ENCODE measurements at regions not wholly inside any gene's neighbourhood (a gene's known extent, or its start where the extent isn't known, plus 50 kb on each side); places are given as distances from the start of the nearest gene placed in this dataset.

GRCh38 chr14:42736408-42736807, 1129.7 kb downstream of the LRFN5 start:
- H3K27me3 ChIP-seq, result no peaks in the 10 kb centered on the region
- H3K9me3 ChIP-seq, result no peaks in the 10 kb centered on the region
- H3K27ac ChIP-seq, result no peak overlapping the region
- no peak overlapping the region for H3K4me3 ChIP-seq
- H3K36me3 ChIP-seq, result no peaks in the 10 kb centered on the region
- TF ChIP-seq POLR2AphosphoS5 (IDR thresholded peaks at IDR 0.05; ENCODE audit: insufficient read depth in 1 of 2, low read depth in 1 of 2), result no peak
- TF ChIP-seq, protein P1, sequence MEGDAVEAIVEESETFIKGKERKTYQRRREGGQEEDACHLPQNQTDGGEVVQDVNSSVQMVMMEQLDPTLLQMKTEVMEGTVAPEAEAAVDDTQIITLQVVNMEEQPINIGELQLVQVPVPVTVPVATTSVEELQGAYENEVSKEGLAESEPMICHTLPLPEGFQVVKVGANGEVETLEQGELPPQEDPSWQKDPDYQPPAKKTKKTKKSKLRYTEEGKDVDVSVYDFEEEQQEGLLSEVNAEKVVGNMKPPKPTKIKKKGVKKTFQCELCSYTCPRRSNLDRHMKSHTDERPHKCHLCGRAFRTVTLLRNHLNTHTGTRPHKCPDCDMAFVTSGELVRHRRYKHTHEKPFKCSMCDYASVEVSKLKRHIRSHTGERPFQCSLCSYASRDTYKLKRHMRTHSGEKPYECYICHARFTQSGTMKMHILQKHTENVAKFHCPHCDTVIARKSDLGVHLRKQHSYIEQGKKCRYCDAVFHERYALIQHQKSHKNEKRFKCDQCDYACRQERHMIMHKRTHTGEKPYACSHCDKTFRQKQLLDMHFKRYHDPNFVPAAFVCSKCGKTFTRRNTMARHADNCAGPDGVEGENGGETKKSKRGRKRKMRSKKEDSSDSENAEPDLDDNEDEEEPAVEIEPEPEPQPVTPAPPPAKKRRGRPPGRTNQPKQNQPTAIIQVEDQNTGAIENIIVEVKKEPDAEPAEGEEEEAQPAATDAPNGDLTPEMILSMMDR (IDR thresholded peaks at IDR 0.05), result no peak
- TF ChIP-seq POLR2A (IDR thresholded peaks at IDR 0.05), result no peak
- no peak for DNase-seq (ENCODE audit: extremely low spot score in 2 of 2)
- intact Hi-C loops (cut with DNase I), result no loop called here
- H3K4me1 ChIP-seq, result no peaks in the 10 kb centered on the region

GRCh38 chr14:42734041-42734440, 1127.4 kb downstream of the LRFN5 start:
- TF ChIP-seq POLR2AphosphoS5 (IDR thresholded peaks at IDR 0.05; ENCODE audit: insufficient read depth in 1 of 2, low read depth in 1 of 2) (no peak), POLR2A (IDR thresholded peaks at IDR 0.05) (no peak)
- TF ChIP-seq, protein P1 (IDR thresholded peaks at IDR 0.05), result no peak
- Histone ChIP-seq H3K27ac (no peak overlapping the region), H3K27me3 (no peaks in the 10 kb centered on the region), H3K4me1 (no peaks in the 10 kb centered on the region), H3K4me3 (no peak overlapping the region), H3K9me3 (no peaks in the 10 kb centered on the region), H3K36me3 (no peaks in the 10 kb centered on the region)
- intact Hi-C loops (cut with DNase I), result no loop called here
- no peak for DNase-seq (ENCODE audit: extremely low spot score in 2 of 2)

DNA sequence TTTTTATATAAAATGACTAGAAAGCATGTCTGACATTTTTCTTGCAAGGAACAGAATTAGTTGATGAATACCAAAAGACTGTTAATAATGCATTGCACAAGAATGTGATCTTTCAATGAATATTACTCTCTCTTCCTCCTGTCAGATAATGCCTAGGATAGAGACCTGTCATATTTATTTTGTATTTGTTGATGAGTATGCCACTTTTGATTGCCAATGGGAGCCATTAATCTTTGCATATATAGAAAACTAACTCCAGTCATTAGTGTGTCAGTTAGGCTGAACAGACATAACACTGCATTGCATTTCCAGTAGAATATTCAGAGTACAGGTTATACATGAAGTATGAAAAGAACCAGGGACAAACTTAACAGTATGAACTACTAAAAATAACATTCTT, 1125.3 kb downstream of the LRFN5 start:
- Histone ChIP-seq H3K36me3 (no peaks in the 10 kb centered on the region), H3K4me1 (no peaks in the 10 kb centered on the region), H3K27ac (no peak overlapping the region), H3K9me3 (no peaks in the 10 kb centered on the region), H3K27me3 (no peaks in the 10 kb centered on the region), H3K4me3 (no peak overlapping the region)
- DNase-seq (ENCODE audit: extremely low spot score in 2 of 2), result no peak
- TF ChIP-seq POLR2A (IDR thresholded peaks at IDR 0.05), result no peak
- TF ChIP-seq, protein P1 (IDR thresholded peaks at IDR 0.05), result no peak
- TF ChIP-seq POLR2AphosphoS5 (IDR thresholded peaks at IDR 0.05; ENCODE audit: insufficient read depth in 1 of 2, low read depth in 1 of 2), result no peak
- intact Hi-C loops (cut with DNase I), result no loop called here

DNA sequence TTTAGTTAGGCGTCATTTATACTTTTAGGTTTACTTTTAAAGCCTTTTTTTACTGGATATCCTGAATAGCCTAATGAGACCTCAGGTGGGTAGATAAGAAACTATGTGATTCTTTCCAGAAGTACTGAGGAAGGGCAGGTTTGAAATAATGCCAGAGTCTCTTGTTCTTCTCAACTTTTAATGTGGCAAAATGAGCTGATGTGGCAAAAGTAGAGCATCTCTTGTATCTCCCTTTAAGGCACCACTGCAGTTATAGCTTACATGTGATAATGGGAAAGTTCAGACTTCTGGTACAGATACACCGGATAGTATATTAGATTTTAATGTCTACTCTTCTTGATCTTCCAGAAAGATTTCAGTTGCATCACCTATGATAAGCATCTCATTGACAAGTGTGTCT, 1124.8 kb downstream of the LRFN5 start:
- no peak overlapping the region for H3K4me3 ChIP-seq
- H3K9me3 ChIP-seq, result no peaks in the 10 kb centered on the region
- H3K27me3 ChIP-seq, result no peaks in the 10 kb centered on the region
- H3K27ac ChIP-seq, result no peak overlapping the region
- intact Hi-C loops (cut with DNase I), result no loop called here
- H3K36me3 ChIP-seq, result no peaks in the 10 kb centered on the region
- no peaks in the 10 kb centered on the region for H3K4me1 ChIP-seq
- TF ChIP-seq POLR2A (IDR thresholded peaks at IDR 0.05), result no peak
- TF ChIP-seq, protein P1 (IDR thresholded peaks at IDR 0.05), result no peak
- TF ChIP-seq POLR2AphosphoS5 (IDR thresholded peaks at IDR 0.05; ENCODE audit: insufficient read depth in 1 of 2, low read depth in 1 of 2), result no peak
- DNase-seq (ENCODE audit: extremely low spot score in 2 of 2), result no peak

GRCh38 chr14:42729681-42730080, 1123.0 kb downstream of the LRFN5 start:
- H3K4me1 ChIP-seq, result no peaks in the 10 kb centered on the region
- TF ChIP-seq POLR2AphosphoS5 (IDR thresholded peaks at IDR 0.05; ENCODE audit: insufficient read depth in 1 of 2, low read depth in 1 of 2) (no peak), POLR2A (IDR thresholded peaks at IDR 0.05) (no peak)
- TF ChIP-seq, protein P1 (IDR thresholded peaks at IDR 0.05), result no peak
- H3K27me3 ChIP-seq, result no peaks in the 10 kb centered on the region
- no peaks in the 10 kb centered on the region for H3K36me3 ChIP-seq
- H3K9me3 ChIP-seq, result no peaks in the 10 kb centered on the region
- H3K27ac ChIP-seq, result no peak overlapping the region
- DNase-seq (ENCODE audit: extremely low spot score in 2 of 2), result no peak
- intact Hi-C loops (cut with DNase I), result no loop called here
- H3K4me3 ChIP-seq, result no peak overlapping the region
